ENCODE measurements at regions not wholly inside any gene's neighbourhood (a gene's known extent, or its start where the extent isn't known, plus 50 kb on each side); places are given as distances from the start of the nearest gene placed in this dataset.
"Not testable (repeated sequence)": the region's sequence is repeated elsewhere in the genome, so short reads cannot be mapped to it uniquely, and the experiment has no call there.

GRCh38 chr3:177807150-177807875 lies 610.0 kb upstream of the TBL1XR1 start:
- no peak for TF ChIP-seq REST (IDR thresholded peaks at IDR 0.05; ENCODE audit: borderline replicate concordance)
- Histone ChIP-seq H3K79me2 (replicated peaks; ENCODE audit: insufficient read depth, low read length) (no peaks in the 10 kb centered on the region), H3K4me3 (ENCODE audit: low read length) (no peak overlapping the region), H2AFZ (ENCODE audit: low read depth, low read length) (no peak overlapping the region), H3K4me2 (ENCODE audit: low read length) (no peak overlapping the region), H3K9me3 (ENCODE audit: low read length) (no peaks in the 10 kb centered on the region), H3K27ac (ENCODE audit: low read length) (no peak overlapping the region), H3K27me3 (ENCODE audit: insufficient read depth, low read depth, low read length) (no peaks in the 10 kb centered on the region), H3F3A (ENCODE audit: insufficient read depth, low read length, poor library complexity, severe bottlenecking) (no peaks in the 10 kb centered on the region), H4K20me1 (ENCODE audit: insufficient read depth) (no peaks in the 10 kb centered on the region), H3K9ac (ENCODE audit: low read length) (no peak overlapping the region), H3K9me2 (ENCODE audit: insufficient read depth, low read length) (no peaks in the 10 kb centered on the region), H3K36me3 (ENCODE audit: insufficient read depth, low read length) (no peaks in the 10 kb centered on the region)

- H2AFZ ChIP-seq (ENCODE audit: low read depth, low read length); H3K4me3 ChIP-seq (ENCODE audit: low read length); H3K27ac ChIP-seq (ENCODE audit: low read length); H3F3A ChIP-seq (ENCODE audit: insufficient read depth, low read length, poor library complexity, severe bottlenecking); H3K9me2 ChIP-seq (ENCODE audit: insufficient read depth, low read length); H3K4me2 ChIP-seq (ENCODE audit: low read length); H4K20me1 ChIP-seq (ENCODE audit: insufficient read depth); H3K79me2 ChIP-seq (replicated peaks; ENCODE audit: insufficient read depth, low read length); H3K9me3 ChIP-seq (ENCODE audit: low read length); H3K9ac ChIP-seq (ENCODE audit: low read length); H3K36me3 ChIP-seq (ENCODE audit: insufficient read depth, low read length); H3K27me3 ChIP-seq (ENCODE audit: insufficient read depth, low read depth, low read length): not testable (repeated sequence)
These were observed 611.7 kb upstream of the TBL1XR1 start for GRCh38 chr3:177808928-177809478.

GRCh38 chr3:177810162-177810623 lies 612.9 kb upstream of the TBL1XR1 start:
- TF ChIP-seq REST (IDR thresholded peaks at IDR 0.05; ENCODE audit: borderline replicate concordance) (no peak), EZH2 (IDR thresholded peaks at IDR 0.05; ENCODE audit: borderline replicate concordance, insufficient read depth, low read length, poor library complexity, severe bottlenecking) (no peak), MXI1 (conservative IDR thresholded peaks at IDR 0.05; ENCODE audit: poor library complexity, severe bottlenecking) (no peak), RAD21 (conservative IDR thresholded peaks at IDR 0.05) (no peak), TAF1 (IDR thresholded peaks at IDR 0.05; ENCODE audit: low read depth) (no peak)
- H3K36me3 ChIP-seq (ENCODE audit: insufficient read depth, low read length): no peaks in the 10 kb centered on the region

More at GRCh38 chr3:177810162-177810623, 612.9 kb upstream of the TBL1XR1 start:
- no peaks in the 10 kb centered on the region for H3K27me3 ChIP-seq (ENCODE audit: insufficient read depth, low read depth, low read length)
- H3K9me2 ChIP-seq (ENCODE audit: insufficient read depth, low read length): no peaks in the 10 kb centered on the region
- H3K9ac ChIP-seq (ENCODE audit: low read length): no peak overlapping the region
- H3K27ac ChIP-seq (ENCODE audit: low read length): no peak overlapping the region
- H3K4me2 ChIP-seq (ENCODE audit: low read length): no peak overlapping the region
- H3K79me2 ChIP-seq (replicated peaks; ENCODE audit: insufficient read depth, low read length): no peaks in the 10 kb centered on the region
- H2AFZ ChIP-seq (ENCODE audit: low read depth, low read length): no peak overlapping the region
- H4K20me1 ChIP-seq (ENCODE audit: insufficient read depth): no peaks in the 10 kb centered on the region
- no peaks in the 10 kb centered on the region for H3K9me3 ChIP-seq (ENCODE audit: low read length)
- no peak overlapping the region for H3K4me3 ChIP-seq (ENCODE audit: low read length)
- H3F3A ChIP-seq (ENCODE audit: insufficient read depth, low read length, poor library complexity, severe bottlenecking): no peaks in the 10 kb centered on the region

Measured in neural cell (in vitro differentiated cells).